Endothelial cell of umbilical vein (primary cell): ENCODE measurements at regions not wholly inside any gene's neighbourhood (a gene's known extent, or its start where the extent isn't known, plus 50 kb on each side); places are given as distances from the start of the nearest gene placed in this dataset.

ENCODE experiments used
- EZH2 ChIP-seq: IDR thresholded peaks from 2 replicates; pipeline ENCODE4 v1.6.1; 2012; ENCODE audit warnings: borderline replicate concordance, low read depth, mild to moderate bottlenecking, moderate library complexity, low read length, inconsistent platforms; ENCODE audit not compliant: severe bottlenecking
- FOS ChIP-seq: IDR thresholded peaks from 2 replicates; pipeline ENCODE4 v1.6.1; 2011; ENCODE audit warnings: mild to moderate bottlenecking, low read length, moderate library complexity, borderline replicate concordance; ENCODE audit not compliant: insufficient read depth
- GATA2 ChIP-seq: IDR thresholded peaks from 2 replicates; pipeline ENCODE4 v1.7.0; 2011; ENCODE audit warnings: low read depth, mild to moderate bottlenecking, moderate library complexity, mixed read lengths, low read length; ENCODE audit not compliant: insufficient read length, insufficient read depth
- JUN ChIP-seq: IDR thresholded peaks from 2 replicates; pipeline ENCODE4 v1.6.1; 2011; ENCODE audit warnings: borderline replicate concordance, low read depth; ENCODE audit not compliant: insufficient read length, insufficient read depth
- MYC ChIP-seq: IDR thresholded peaks from one replicate; pipeline ENCODE4 v1.6.1; 2011; ENCODE audit warnings: mild to moderate bottlenecking, low read depth, low read length
- POLR2A ChIP-seq: IDR thresholded peaks from 2 replicates; pipeline ENCODE4 v1.6.1; 2012; ENCODE audit warnings: low read depth, mild to moderate bottlenecking, control low read depth, low read length
- POLR2AphosphoS5 ChIP-seq: IDR thresholded peaks from 2 replicates; pipeline ENCODE4 v1.6.1; 2012; ENCODE audit warnings: low read depth, mild to moderate bottlenecking, control low read depth, low read length, moderate library complexity; ENCODE audit not compliant: insufficient read depth
- TF ChIP-seq, protein P1 (sequence below), 2 donors: IDR thresholded peaks; 1 replicate in 1 of 2; 2 replicates in 1 of 2; pipeline ENCODE4 v1.5.1; 2011; ENCODE audit warnings: low read length in 2 of 2, mild to moderate bottlenecking in 2 of 2, moderate library complexity in 2 of 2, control low read depth in 1 of 2, inconsistent platforms in 1 of 2, low read depth in 1 of 2; ENCODE audit not compliant: insufficient read depth in 1 of 2; ENCODE audit errors: extremely low read depth in 1 of 2
- TF ChIP-seq, protein P2 (sequence below): IDR thresholded peaks from 2 replicates; pipeline ENCODE4 v1.6.1; 2011; ENCODE audit not compliant: insufficient read depth, insufficient read length

DNA sequence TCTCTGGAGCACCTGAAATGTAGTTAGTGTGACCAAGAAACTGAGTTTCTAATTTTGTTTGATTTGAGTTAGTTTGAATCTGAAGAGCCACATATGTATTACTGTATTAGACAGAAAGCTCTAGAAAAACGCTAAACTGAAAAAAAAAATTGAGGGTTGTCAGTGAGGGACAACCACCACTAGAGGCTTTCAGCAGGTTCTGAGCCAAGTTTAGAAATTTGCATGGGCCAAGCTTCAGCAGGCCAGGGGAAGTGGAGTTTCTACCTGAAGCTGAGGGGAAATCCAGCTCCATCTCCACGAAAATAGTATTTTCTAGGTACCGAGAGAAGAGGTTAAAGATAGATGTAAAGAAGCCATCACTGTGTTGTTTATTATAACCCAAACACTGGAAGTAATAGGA lies 77.9 kb upstream of the PLXNA4 start:
- TF ChIP-seq, protein P1, sequence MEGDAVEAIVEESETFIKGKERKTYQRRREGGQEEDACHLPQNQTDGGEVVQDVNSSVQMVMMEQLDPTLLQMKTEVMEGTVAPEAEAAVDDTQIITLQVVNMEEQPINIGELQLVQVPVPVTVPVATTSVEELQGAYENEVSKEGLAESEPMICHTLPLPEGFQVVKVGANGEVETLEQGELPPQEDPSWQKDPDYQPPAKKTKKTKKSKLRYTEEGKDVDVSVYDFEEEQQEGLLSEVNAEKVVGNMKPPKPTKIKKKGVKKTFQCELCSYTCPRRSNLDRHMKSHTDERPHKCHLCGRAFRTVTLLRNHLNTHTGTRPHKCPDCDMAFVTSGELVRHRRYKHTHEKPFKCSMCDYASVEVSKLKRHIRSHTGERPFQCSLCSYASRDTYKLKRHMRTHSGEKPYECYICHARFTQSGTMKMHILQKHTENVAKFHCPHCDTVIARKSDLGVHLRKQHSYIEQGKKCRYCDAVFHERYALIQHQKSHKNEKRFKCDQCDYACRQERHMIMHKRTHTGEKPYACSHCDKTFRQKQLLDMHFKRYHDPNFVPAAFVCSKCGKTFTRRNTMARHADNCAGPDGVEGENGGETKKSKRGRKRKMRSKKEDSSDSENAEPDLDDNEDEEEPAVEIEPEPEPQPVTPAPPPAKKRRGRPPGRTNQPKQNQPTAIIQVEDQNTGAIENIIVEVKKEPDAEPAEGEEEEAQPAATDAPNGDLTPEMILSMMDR (IDR thresholded peaks at IDR 0.05; ENCODE audit: extremely low read depth in 1 of 2, insufficient read depth in 1 of 2, low read depth in 1 of 2, low read length in 2 of 2) = peak; percentile 5 to 30
- TF ChIP-seq POLR2AphosphoS5 (no peak), POLR2A (no peak), FOS (no peak), EZH2 (no peak), MYC (no peak), JUN (no peak), GATA2 (no peak)
- TF ChIP-seq, protein P2, sequence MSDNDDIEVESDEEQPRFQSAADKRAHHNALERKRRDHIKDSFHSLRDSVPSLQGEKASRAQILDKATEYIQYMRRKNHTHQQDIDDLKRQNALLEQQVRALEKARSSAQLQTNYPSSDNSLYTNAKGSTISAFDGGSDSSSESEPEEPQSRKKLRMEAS = no peak
